WTC11 (cell line): ENCODE measurements at regions not wholly inside any gene's neighbourhood (a gene's known extent, or its start where the extent isn't known, plus 50 kb on each side); places are given as distances from the start of the nearest gene placed in this dataset.

Source experiments
- ATAC-seq: fragments of 200-7000 bp; cut with Tn5 transposase; 2 replicates; pipeline ENCODE4 v1.10.0; 2021; ENCODE audit warnings: mild to moderate bottlenecking, moderate library complexity
- CTCF ChIA-PET: fragments of 300-600 bp; sonication (Branson Sonifier 250); formaldehyde crosslinking; loops from one replicate; lab custom pipeline; 2021; ENCODE audit warnings: antibody characterized with exemption; lab: Charles Lee
- POLR2A ChIA-PET: fragments of 350-600 bp; sonication (Branson Sonifier 250); formaldehyde crosslinking; loops from one replicate; lab custom pipeline; 2021; ENCODE audit warnings: antibody characterized with exemption; lab: Charles Lee
- DNase-seq: peaks from one replicate; pipeline ENCODE4 v3.0.0; 2021; ENCODE audit warnings: low spot score
- H3K27ac Mint-ChIP-seq: 2 replicates; pipeline ENCODE4 v1.8.0; 2021; ENCODE audit warnings: mixed read lengths
- H3K27me3 Mint-ChIP-seq: 2 replicates; pipeline ENCODE4 v1.8.0; 2021; ENCODE audit warnings: low read depth, mild to moderate bottlenecking, moderate library complexity, mixed read lengths
- H3K36me3 Mint-ChIP-seq: 2 replicates; pipeline ENCODE4 v1.8.0; 2021; ENCODE audit warnings: mixed read lengths
- H3K4me1 Mint-ChIP-seq: 2 replicates; pipeline ENCODE4 v1.8.0; 2022; ENCODE audit warnings: mixed read lengths
- H3K4me3 Mint-ChIP-seq: 2 replicates; pipeline ENCODE4 v1.8.0; 2021; ENCODE audit warnings: mild to moderate bottlenecking, moderate library complexity, mixed read lengths
- H3K9me3 Mint-ChIP-seq: 2 replicates; pipeline ENCODE4 v1.8.0; 2021; ENCODE audit warnings: mixed read lengths
- FOXJ3 ChIP-seq: sonication (generic); formaldehyde crosslinking; IDR thresholded peaks from 2 replicates; pipeline ENCODE4 v1.9.0; 2021; ENCODE audit warnings: missing genetic modification reagents, mild to moderate bottlenecking, borderline replicate concordance
- GABPB1 ChIP-seq: sonication (generic); formaldehyde crosslinking; IDR thresholded peaks from 2 replicates; pipeline ENCODE4 v1.8.1; 2023; ENCODE audit warnings: mild to moderate bottlenecking, missing genetic modification reagents
- IRF2 ChIP-seq: sonication (generic); formaldehyde crosslinking; IDR thresholded peaks from 2 replicates; pipeline ENCODE4 v1.8.0; 2022; ENCODE audit warnings: low read depth, missing genetic modification reagents, borderline replicate concordance
- NR1H2 ChIP-seq: sonication (generic); formaldehyde crosslinking; IDR thresholded peaks from 2 replicates; pipeline ENCODE4 v1.9.0; 2021; ENCODE audit warnings: mild to moderate bottlenecking, moderate library complexity, missing genetic modification reagents
- RORB ChIP-seq: fragments of 250-450 bp; sonication (Bioruptor Pico); IDR thresholded peaks from 2 replicates; pipeline ENCODE4 v1.9.0; 2021; ENCODE audit warnings: mild to moderate bottlenecking
- SP1 ChIP-seq: sonication (generic); formaldehyde crosslinking; conservative IDR thresholded peaks from 2 replicates; pipeline ENCODE4 v1.8.1; 2022; ENCODE audit warnings: missing genetic modification reagents
- TP53 ChIP-seq: sonication (generic); formaldehyde crosslinking; IDR thresholded peaks from 2 replicates; pipeline ENCODE4 v1.8.1; 2023; ENCODE audit warnings: mild to moderate bottlenecking, missing genetic modification reagents
- ZBTB21 ChIP-seq: sonication (generic); formaldehyde crosslinking; IDR thresholded peaks from 2 replicates; pipeline ENCODE4 v1.8.1; 2023; ENCODE audit warnings: mild to moderate bottlenecking, missing genetic modification reagents, borderline replicate concordance
- ZNF263 ChIP-seq: sonication (generic); formaldehyde crosslinking; IDR thresholded peaks from 2 replicates; pipeline ENCODE4 v1.8.1; 2022; ENCODE audit warnings: low read depth, mild to moderate bottlenecking, moderate library complexity, missing genetic modification reagents
- ZNF423 ChIP-seq: fragments of 250-450 bp; sonication (Bioruptor Pico); IDR thresholded peaks from 2 replicates; pipeline ENCODE4 v2.1.2; 2022; ENCODE audit warnings: mild to moderate bottlenecking, moderate library complexity
- TF ChIP-seq, protein P1 (sequence below): sonication (generic); formaldehyde crosslinking; IDR thresholded peaks from 2 replicates; pipeline ENCODE4 v1.8.0; 2023; ENCODE audit warnings: mild to moderate bottlenecking, missing genetic modification reagents
- TF ChIP-seq, protein P2 (sequence below): sonication (generic); formaldehyde crosslinking; IDR thresholded peaks from 2 replicates; pipeline ENCODE4 v1.8.1; 2023; ENCODE audit warnings: mild to moderate bottlenecking, missing genetic modification reagents, borderline replicate concordance
- TF ChIP-seq, protein P3 (sequence below): sonication (generic); formaldehyde crosslinking; IDR thresholded peaks from 2 replicates; pipeline ENCODE4 v1.8.1; 2022; ENCODE audit warnings: low read depth, mild to moderate bottlenecking, moderate library complexity, missing genetic modification reagents, borderline replicate concordance
- TF ChIP-seq, protein P4 (sequence below): sonication (generic); formaldehyde crosslinking; IDR thresholded peaks from 2 replicates; pipeline ENCODE4 v1.8.0; 2022; ENCODE audit warnings: mild to moderate bottlenecking, missing genetic modification reagents
- TF ChIP-seq, protein P5 (sequence below): sonication (generic); formaldehyde crosslinking; IDR thresholded peaks from 2 replicates; pipeline ENCODE4 v1.8.1; 2023; ENCODE audit warnings: mild to moderate bottlenecking, missing genetic modification reagents, moderate library complexity
- TF ChIP-seq, protein P6 (sequence below): fragments of 200-600 bp; IDR thresholded peaks from 2 replicates; pipeline ENCODE4 v1.8.0; 2022; ENCODE audit warnings: antibody characterized with exemption
- TF ChIP-seq, protein P7 (sequence below): sonication (generic); formaldehyde crosslinking; IDR thresholded peaks from 2 replicates; pipeline ENCODE4 v1.8.1; 2022; ENCODE audit warnings: mild to moderate bottlenecking, moderate library complexity, missing genetic modification reagents
- TF ChIP-seq, protein P8 (sequence below): sonication (generic); formaldehyde crosslinking; IDR thresholded peaks from 2 replicates; pipeline ENCODE4 v1.8.0; 2022; ENCODE audit warnings: mild to moderate bottlenecking, missing genetic modification reagents

DNA sequence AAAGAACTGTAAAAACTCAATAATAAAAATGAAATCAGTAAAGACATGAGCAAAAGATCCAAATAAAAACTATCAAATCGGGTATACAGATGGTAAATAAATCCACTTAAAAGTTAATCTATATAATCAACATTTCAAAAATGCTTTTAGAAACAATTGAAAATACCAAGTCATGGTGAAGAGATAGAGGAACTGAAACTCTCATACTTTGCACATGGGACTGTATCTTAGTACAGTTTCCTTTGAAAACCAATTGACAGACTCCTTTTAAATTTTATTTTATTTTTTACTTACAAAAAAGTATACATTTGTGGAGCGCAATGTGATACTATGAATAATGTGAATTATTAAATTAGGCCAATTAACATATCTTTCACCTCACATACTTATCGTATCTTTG lies 98.6 kb upstream of the FAR2 start:
- ChIA-PET CTCF (no interaction called here), POLR2A (no interaction called here)
- TF ChIP-seq, protein P1, sequence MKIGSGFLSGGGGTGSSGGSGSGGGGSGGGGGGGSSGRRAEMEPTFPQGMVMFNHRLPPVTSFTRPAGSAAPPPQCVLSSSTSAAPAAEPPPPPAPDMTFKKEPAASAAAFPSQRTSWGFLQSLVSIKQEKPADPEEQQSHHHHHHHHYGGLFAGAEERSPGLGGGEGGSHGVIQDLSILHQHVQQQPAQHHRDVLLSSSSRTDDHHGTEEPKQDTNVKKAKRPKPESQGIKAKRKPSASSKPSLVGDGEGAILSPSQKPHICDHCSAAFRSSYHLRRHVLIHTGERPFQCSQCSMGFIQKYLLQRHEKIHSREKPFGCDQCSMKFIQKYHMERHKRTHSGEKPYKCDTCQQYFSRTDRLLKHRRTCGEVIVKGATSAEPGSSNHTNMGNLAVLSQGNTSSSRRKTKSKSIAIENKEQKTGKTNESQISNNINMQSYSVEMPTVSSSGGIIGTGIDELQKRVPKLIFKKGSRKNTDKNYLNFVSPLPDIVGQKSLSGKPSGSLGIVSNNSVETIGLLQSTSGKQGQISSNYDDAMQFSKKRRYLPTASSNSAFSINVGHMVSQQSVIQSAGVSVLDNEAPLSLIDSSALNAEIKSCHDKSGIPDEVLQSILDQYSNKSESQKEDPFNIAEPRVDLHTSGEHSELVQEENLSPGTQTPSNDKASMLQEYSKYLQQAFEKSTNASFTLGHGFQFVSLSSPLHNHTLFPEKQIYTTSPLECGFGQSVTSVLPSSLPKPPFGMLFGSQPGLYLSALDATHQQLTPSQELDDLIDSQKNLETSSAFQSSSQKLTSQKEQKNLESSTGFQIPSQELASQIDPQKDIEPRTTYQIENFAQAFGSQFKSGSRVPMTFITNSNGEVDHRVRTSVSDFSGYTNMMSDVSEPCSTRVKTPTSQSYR, result no peak
- TF ChIP-seq ZBTB21 (CRISPR knock-in tag), result no peak
- no peak for TF ChIP-seq ZNF263
- TF ChIP-seq, protein P2, sequence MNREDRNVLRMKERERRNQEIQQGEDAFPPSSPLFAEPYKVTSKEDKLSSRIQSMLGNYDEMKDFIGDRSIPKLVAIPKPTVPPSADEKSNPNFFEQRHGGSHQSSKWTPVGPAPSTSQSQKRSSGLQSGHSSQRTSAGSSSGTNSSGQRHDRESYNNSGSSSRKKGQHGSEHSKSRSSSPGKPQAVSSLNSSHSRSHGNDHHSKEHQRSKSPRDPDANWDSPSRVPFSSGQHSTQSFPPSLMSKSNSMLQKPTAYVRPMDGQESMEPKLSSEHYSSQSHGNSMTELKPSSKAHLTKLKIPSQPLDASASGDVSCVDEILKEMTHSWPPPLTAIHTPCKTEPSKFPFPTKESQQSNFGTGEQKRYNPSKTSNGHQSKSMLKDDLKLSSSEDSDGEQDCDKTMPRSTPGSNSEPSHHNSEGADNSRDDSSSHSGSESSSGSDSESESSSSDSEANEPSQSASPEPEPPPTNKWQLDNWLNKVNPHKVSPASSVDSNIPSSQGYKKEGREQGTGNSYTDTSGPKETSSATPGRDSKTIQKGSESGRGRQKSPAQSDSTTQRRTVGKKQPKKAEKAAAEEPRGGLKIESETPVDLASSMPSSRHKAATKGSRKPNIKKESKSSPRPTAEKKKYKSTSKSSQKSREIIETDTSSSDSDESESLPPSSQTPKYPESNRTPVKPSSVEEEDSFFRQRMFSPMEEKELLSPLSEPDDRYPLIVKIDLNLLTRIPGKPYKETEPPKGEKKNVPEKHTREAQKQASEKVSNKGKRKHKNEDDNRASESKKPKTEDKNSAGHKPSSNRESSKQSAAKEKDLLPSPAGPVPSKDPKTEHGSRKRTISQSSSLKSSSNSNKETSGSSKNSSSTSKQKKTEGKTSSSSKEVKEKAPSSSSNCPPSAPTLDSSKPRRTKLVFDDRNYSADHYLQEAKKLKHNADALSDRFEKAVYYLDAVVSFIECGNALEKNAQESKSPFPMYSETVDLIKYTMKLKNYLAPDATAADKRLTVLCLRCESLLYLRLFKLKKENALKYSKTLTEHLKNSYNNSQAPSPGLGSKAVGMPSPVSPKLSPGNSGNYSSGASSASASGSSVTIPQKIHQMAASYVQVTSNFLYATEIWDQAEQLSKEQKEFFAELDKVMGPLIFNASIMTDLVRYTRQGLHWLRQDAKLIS, result no peak
- TF ChIP-seq IRF2 (CRISPR knock-in tag), result no peak
- TF ChIP-seq, protein P3, sequence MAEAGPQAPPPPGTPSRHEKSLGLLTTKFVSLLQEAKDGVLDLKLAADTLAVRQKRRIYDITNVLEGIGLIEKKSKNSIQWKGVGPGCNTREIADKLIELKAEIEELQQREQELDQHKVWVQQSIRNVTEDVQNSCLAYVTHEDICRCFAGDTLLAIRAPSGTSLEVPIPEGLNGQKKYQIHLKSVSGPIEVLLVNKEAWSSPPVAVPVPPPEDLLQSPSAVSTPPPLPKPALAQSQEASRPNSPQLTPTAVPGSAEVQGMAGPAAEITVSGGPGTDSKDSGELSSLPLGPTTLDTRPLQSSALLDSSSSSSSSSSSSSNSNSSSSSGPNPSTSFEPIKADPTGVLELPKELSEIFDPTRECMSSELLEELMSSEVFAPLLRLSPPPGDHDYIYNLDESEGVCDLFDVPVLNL (CRISPR knock-in tag), result no peak
- TF ChIP-seq FOXJ3, result no peak
- TF ChIP-seq, protein P4, sequence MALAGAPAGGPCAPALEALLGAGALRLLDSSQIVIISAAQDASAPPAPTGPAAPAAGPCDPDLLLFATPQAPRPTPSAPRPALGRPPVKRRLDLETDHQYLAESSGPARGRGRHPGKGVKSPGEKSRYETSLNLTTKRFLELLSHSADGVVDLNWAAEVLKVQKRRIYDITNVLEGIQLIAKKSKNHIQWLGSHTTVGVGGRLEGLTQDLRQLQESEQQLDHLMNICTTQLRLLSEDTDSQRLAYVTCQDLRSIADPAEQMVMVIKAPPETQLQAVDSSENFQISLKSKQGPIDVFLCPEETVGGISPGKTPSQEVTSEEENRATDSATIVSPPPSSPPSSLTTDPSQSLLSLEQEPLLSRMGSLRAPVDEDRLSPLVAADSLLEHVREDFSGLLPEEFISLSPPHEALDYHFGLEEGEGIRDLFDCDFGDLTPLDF (CRISPR knock-in tag), result no peak
- no peak for TF ChIP-seq ZNF423 (CRISPR knock-in tag)
- TF ChIP-seq, protein P5, sequence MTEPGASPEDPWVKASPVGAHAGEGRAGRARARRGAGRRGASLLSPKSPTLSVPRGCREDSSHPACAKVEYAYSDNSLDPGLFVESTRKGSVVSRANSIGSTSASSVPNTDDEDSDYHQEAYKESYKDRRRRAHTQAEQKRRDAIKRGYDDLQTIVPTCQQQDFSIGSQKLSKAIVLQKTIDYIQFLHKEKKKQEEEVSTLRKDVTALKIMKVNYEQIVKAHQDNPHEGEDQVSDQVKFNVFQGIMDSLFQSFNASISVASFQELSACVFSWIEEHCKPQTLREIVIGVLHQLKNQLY (CRISPR knock-in tag), result no peak
- Mint-ChIP-seq H3K36me3 (no peaks in the 10 kb centered on the region), H3K9me3 (peaks cover 3% of the 10 kb centered on the region), H3K4me3 (no peak overlapping the region), H3K4me1 (no peaks in the 10 kb centered on the region), H3K27me3 (no peaks in the 10 kb centered on the region), H3K27ac (no peak overlapping the region)
- DNase-seq, result no peak
- no peak for ATAC-seq

DNA sequence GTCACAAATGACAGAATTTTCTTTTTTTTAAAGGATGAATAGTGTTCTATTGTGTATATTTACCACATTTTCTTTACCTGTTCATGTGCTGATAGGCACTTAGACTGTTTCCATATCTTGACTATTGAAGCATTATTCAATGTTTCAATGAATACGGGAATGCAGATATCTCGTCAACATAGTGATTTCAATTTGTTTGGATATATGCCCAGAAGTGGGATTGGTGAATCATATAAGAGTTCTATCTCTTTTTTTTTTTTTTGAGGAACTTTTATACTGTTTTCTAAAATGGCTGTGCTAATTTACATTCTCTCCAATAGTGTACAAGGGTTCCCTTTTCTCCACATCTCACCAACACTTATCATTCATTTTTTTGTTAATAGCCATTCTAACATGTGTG lies 97.9 kb upstream of the FAR2 start:
- Mint-ChIP-seq H3K36me3 (no peaks in the 10 kb centered on the region), H3K4me1 (no peaks in the 10 kb centered on the region), H3K4me3 (no peak overlapping the region), H3K27me3 (no peaks in the 10 kb centered on the region), H3K27ac (no peak overlapping the region), H3K9me3 (peaks cover 3% of the 10 kb centered on the region)
- CTCF ChIA-PET, result no interaction called here
- ATAC-seq, result no peak
- POLR2A ChIA-PET, result no interaction called here
- DNase-seq, result no peak
- TF ChIP-seq TP53 (CRISPR knock-in tag) (no peak), RORB (CRISPR knock-in tag) (no peak), SP1 (CRISPR knock-in tag) (no peak), NR1H2 (CRISPR knock-in tag) (no peak), GABPB1 (CRISPR knock-in tag) (no peak)
- TF ChIP-seq, protein P6, sequence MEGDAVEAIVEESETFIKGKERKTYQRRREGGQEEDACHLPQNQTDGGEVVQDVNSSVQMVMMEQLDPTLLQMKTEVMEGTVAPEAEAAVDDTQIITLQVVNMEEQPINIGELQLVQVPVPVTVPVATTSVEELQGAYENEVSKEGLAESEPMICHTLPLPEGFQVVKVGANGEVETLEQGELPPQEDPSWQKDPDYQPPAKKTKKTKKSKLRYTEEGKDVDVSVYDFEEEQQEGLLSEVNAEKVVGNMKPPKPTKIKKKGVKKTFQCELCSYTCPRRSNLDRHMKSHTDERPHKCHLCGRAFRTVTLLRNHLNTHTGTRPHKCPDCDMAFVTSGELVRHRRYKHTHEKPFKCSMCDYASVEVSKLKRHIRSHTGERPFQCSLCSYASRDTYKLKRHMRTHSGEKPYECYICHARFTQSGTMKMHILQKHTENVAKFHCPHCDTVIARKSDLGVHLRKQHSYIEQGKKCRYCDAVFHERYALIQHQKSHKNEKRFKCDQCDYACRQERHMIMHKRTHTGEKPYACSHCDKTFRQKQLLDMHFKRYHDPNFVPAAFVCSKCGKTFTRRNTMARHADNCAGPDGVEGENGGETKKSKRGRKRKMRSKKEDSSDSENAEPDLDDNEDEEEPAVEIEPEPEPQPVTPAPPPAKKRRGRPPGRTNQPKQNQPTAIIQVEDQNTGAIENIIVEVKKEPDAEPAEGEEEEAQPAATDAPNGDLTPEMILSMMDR, result no peak
- TF ChIP-seq, protein P7, sequence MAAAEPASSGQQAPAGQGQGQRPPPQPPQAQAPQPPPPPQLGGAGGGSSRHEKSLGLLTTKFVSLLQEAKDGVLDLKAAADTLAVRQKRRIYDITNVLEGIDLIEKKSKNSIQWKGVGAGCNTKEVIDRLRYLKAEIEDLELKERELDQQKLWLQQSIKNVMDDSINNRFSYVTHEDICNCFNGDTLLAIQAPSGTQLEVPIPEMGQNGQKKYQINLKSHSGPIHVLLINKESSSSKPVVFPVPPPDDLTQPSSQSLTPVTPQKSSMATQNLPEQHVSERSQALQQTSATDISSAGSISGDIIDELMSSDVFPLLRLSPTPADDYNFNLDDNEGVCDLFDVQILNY (CRISPR knock-in tag), result no peak
- TF ChIP-seq, protein P2, result no peak
- TF ChIP-seq, protein P8, sequence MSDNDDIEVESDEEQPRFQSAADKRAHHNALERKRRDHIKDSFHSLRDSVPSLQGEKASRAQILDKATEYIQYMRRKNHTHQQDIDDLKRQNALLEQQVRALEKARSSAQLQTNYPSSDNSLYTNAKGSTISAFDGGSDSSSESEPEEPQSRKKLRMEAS (CRISPR knock-in tag), result no peak
